ENCODE measurements at regions not wholly inside any gene's neighbourhood (a gene's known extent, or its start where the extent isn't known, plus 50 kb on each side); places are given as distances from the start of the nearest gene placed in this dataset.
"Not testable (repeated sequence)": the region's sequence is repeated elsewhere in the genome, so short reads cannot be mapped to it uniquely, and the experiment has no call there.

- intact Hi-C loops (cut with micrococcal nuclease), result no loop called here
These were observed 71.2 kb upstream of the PRR5 start for GRCh38 chr22:44630826-44631225.

- intact Hi-C loops (cut with micrococcal nuclease), result loop anchor here (5.0 to 10.0 kb wide), 2 partner anchors 294 to 547 kb away; no protein-coding TSS in a partner anchor
These were observed 73.2 kb upstream of the PRR5 start for GRCh38 chr22:44628835-44629234.

- intact Hi-C loops (cut with micrococcal nuclease), result loop anchor here (5.0 to 10.0 kb wide), 2 partner anchors 293 to 546 kb away; no protein-coding TSS in a partner anchor
These were observed 73.7 kb upstream of the PRR5 start for GRCh38 chr22:44628273-44628672.

GRCh38 chr22:44627521-44628139 lies 74.4 kb upstream of the PRR5 start:
- intact Hi-C loops (cut with micrococcal nuclease), result loop anchor here (2.0 to 10.0 kb wide), 3 partner anchors 129 to 545 kb away; partner anchors contain the start of gene RTL6

- intact Hi-C loops (cut with micrococcal nuclease), result loop anchor here (1.0 to 10.0 kb wide), 4 partner anchors 127 to 633 kb away; partner anchors contain the start of gene RTL6
These were observed 75.9 kb upstream of the PRR5 start for GRCh38 chr22:44625981-44626687.

GRCh38 chr22:44625421-44625760 lies 76.6 kb upstream of the PRR5 start:
- intact Hi-C loops (cut with micrococcal nuclease), result loop anchor here (5.0 to 10.0 kb wide), 2 partner anchors 291 to 543 kb away; no protein-coding TSS in a partner anchor

- intact Hi-C loops (cut with micrococcal nuclease), result loop anchor here (5.0 to 10.0 kb wide), 3 partner anchors 290 to 543 kb away; partner anchors contain the start of gene PARVG
These were observed 77.1 kb upstream of the PRR5 start for GRCh38 chr22:44624689-44625420.

- intact Hi-C loops (cut with micrococcal nuclease), result loop anchor here (5.0 to 10.0 kb wide), 2 partner anchors 289 to 442 kb away; partner anchors contain the start of gene PARVG
These were observed 78.1 kb upstream of the PRR5 start for GRCh38 chr22:44623771-44624510.

- intact Hi-C loops (cut with micrococcal nuclease), result loop anchor here (5.0 to 10.0 kb wide), 2 partner anchors 288 to 440 kb away; partner anchors contain the start of gene PARVG
These were observed 79.3 kb upstream of the PRR5 start for GRCh38 chr22:44622679-44623078.

- intact Hi-C loops (cut with micrococcal nuclease), result loop anchor here (5.0 to 10.0 kb wide), 2 partner anchors 287 to 440 kb away; partner anchors contain the start of gene PARVG
These were observed 79.9 kb upstream of the PRR5 start for GRCh38 chr22:44622147-44622427.

- intact Hi-C loops (cut with micrococcal nuclease), result loop anchor here (2.0 to 10.0 kb wide), 3 partner anchors 47 to 439 kb away; partner anchors contain the start of gene PARVG
These were observed 80.4 kb upstream of the PRR5 start for GRCh38 chr22:44621401-44622146.

GRCh38 chr22:44620841-44621257 lies 81.2 kb upstream of the PRR5 start:
- intact Hi-C loops (cut with micrococcal nuclease), result loop anchor here (2.0 to 10.0 kb wide), 3 partner anchors 48 to 439 kb away; partner anchors contain the start of gene PARVG

GRCh38 chr22:44620129-44620840 lies 81.7 kb upstream of the PRR5 start:
- intact Hi-C loops (cut with micrococcal nuclease), result loop anchor here (2.0 to 10.0 kb wide), 3 partner anchors 49 to 438 kb away; partner anchors contain the start of gene PARVG

- intact Hi-C loops (cut with micrococcal nuclease), result loop anchor here (2.0 to 10.0 kb wide), 3 partner anchors 49 to 437 kb away; partner anchors contain the start of gene PARVG
These were observed 82.4 kb upstream of the PRR5 start for GRCh38 chr22:44619560-44620128.

GRCh38 chr22:44618910-44619309 lies 83.1 kb upstream of the PRR5 start:
- intact Hi-C loops (cut with micrococcal nuclease), result not testable (repeated sequence)

- intact Hi-C loops (cut with micrococcal nuclease), result no loop called here
These were observed 83.6 kb upstream of the PRR5 start for GRCh38 chr22:44618400-44618799.

GRCh38 chr22:44617828-44618227 lies 84.2 kb upstream of the PRR5 start:
- intact Hi-C loops (cut with micrococcal nuclease), result no loop called here

- intact Hi-C loops (cut with micrococcal nuclease), result no loop called here
These were observed 84.9 kb upstream of the PRR5 start for GRCh38 chr22:44616882-44617655.
